ENCODE measurements at regions not wholly inside any gene's neighbourhood (a gene's known extent, or its start where the extent isn't known, plus 50 kb on each side); places are given as distances from the start of the nearest gene placed in this dataset.

DNA sequence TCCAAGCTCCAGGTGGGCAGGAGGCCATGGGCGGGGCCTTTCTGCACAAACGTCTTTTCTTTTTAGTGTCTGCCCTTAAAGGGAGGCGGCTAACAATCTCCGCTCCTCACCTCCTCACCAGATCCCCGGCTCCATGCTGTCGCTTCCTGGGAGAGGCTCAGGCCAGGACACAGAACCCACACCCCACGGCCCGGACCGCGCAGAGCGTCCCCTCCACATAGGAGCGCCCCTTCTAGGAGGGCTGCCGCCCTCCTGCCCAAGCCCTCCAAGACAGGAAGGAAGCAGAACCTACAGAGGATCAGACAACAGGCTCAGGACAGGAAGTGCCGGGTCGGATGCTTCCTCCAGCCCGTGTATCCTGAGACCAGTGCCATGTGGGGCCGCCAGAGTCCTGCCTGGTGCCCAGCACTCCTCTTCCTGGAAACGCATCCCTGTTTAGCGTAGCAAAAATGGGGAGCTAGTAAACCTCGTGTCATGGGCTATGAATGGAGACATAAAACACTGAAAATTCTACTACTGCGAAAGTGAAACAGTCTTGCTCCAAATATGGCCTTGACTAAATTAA lies 83.2 kb upstream of the ATP10A start:
- H3K4me3 ChIP-seq (replicated peaks in 1 of 2; ENCODE audit: low read depth in 2 of 2, low read length in 2 of 2) = no peak overlapping the region
- DNase-seq (ENCODE audit: low read depth in 2 of 2) = no peak
- no peak for TF ChIP-seq CTCF (IDR thresholded peaks at IDR 0.05; ENCODE audit: low read depth, low read length)

GRCh38 chr15:25944386-25944785 lies 81.3 kb upstream of the ATP10A start:
- no peak for DNase-seq (ENCODE audit: low read depth in 2 of 2)
- TF ChIP-seq CTCF (IDR thresholded peaks at IDR 0.05; ENCODE audit: low read depth, low read length) = no peak
- no peak overlapping the region for H3K4me3 ChIP-seq (replicated peaks in 1 of 2; ENCODE audit: low read depth in 2 of 2, low read length in 2 of 2)

GRCh38 chr15:25943831-25944230 lies 80.7 kb upstream of the ATP10A start:
- no peak overlapping the region for H3K4me3 ChIP-seq (replicated peaks in 1 of 2; ENCODE audit: low read depth in 2 of 2, low read length in 2 of 2)
- no peak for DNase-seq (ENCODE audit: low read depth in 2 of 2)

GRCh38 chr15:25939122-25939521 lies 76.0 kb upstream of the ATP10A start:
- DNase-seq (ENCODE audit: low read depth in 2 of 2) = no peak
- no peak for TF ChIP-seq CTCF (IDR thresholded peaks at IDR 0.05; ENCODE audit: low read depth, low read length)
- H3K4me3 ChIP-seq (replicated peaks in 1 of 2; ENCODE audit: low read depth in 2 of 2, low read length in 2 of 2) = no peak overlapping the region

More at GRCh38 chr15:25943831-25944230, 80.7 kb upstream of the ATP10A start:
- TF ChIP-seq CTCF (IDR thresholded peaks at IDR 0.05; ENCODE audit: low read depth, low read length) = no peak

- no peak for DNase-seq (ENCODE audit: low read depth in 2 of 2)
- H3K4me3 ChIP-seq (replicated peaks in 1 of 2; ENCODE audit: low read depth in 2 of 2, low read length in 2 of 2) = no peak overlapping the region
- TF ChIP-seq CTCF (IDR thresholded peaks at IDR 0.05; ENCODE audit: low read depth, low read length) = no peak
These were observed 74.7 kb upstream of the ATP10A start for GRCh38 chr15:25937796-25938195.

DNA sequence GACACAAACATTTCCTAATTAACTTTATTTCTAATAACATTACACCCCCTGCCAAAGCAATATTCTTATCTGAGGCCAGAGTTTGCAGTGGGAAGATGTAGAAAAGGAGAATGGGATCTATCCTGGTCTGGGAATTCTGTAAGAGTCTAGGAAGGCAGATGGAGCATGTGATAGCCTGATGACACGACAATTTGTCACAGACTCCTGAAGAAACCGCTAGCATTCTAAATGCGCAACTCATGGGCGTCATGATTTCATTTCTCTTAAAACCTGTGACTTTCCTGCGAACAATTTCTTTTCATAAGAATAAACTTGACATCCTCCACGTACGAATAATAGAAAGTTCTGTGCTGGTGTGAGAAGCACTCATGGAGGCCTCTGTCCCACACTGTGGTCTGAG lies 72.9 kb upstream of the ATP10A start:
- no peak overlapping the region for H3K4me3 ChIP-seq (replicated peaks in 1 of 2; ENCODE audit: low read depth in 2 of 2, low read length in 2 of 2)
- DNase-seq (ENCODE audit: low read depth in 2 of 2) = peak in 1 of 2 donors; percentile 11
- TF ChIP-seq CTCF (IDR thresholded peaks at IDR 0.05; ENCODE audit: low read depth, low read length) = no peak
